ENCODE measurements at regions not wholly inside any gene's neighbourhood (a gene's known extent, or its start where the extent isn't known, plus 50 kb on each side); places are given as distances from the start of the nearest gene placed in this dataset.

GRCh38 chr18:45303026-45303425, 312.2 kb upstream of the SLC14A2 start:
- TF ChIP-seq MAX (IDR thresholded peaks at IDR 0.05; ENCODE audit: insufficient read depth, insufficient read length) (no peak), CTCF (IDR thresholded peaks at IDR 0.05; ENCODE audit: extremely low read depth in 1 of 2, insufficient read depth in 1 of 2, low read depth in 1 of 2, low read length in 2 of 2) (no peak), EZH2 (IDR thresholded peaks at IDR 0.05; ENCODE audit: borderline replicate concordance, low read depth, low read length, severe bottlenecking) (no peak)

All from endothelial cell of umbilical vein (primary cell).